ENCODE measurements at regions not wholly inside any gene's neighbourhood (a gene's known extent, or its start where the extent isn't known, plus 50 kb on each side); places are given as distances from the start of the nearest gene placed in this dataset.
"Not testable (repeated sequence)": the region's sequence is repeated elsewhere in the genome, so short reads cannot be mapped to it uniquely, and the experiment has no call there.

- no peak for DNase-seq
Measured at GRCh38 chr12:38160318-38161122, 156.1 kb upstream of the ALG10B start.

GRCh38 chr12:38161123-38162000 is 155.2 kb upstream of the ALG10B start:
- DNase-seq: no peak

GRCh38 chr12:38162013-38162412 is 154.6 kb upstream of the ALG10B start:
- DNase-seq: no peak

- DNase-seq: no peak
Measured at GRCh38 chr12:38162708-38163441, 153.7 kb upstream of the ALG10B start.

GRCh38 chr12:38163442-38163801 is 153.2 kb upstream of the ALG10B start:
- no peak for DNase-seq

- no peak for DNase-seq
Measured at GRCh38 chr12:38166225-38166624, 150.3 kb upstream of the ALG10B start.

GRCh38 chr12:38175538-38175937 is 141.0 kb upstream of the ALG10B start:
- DNase-seq: no peak

GRCh38 chr12:38183617-38184016 is 133.0 kb upstream of the ALG10B start:
- DNase-seq: not testable (repeated sequence)

- DNase-seq: not testable (repeated sequence)
Measured at GRCh38 chr12:38197286-38197685, 119.3 kb upstream of the ALG10B start.

GRCh38 chr12:38201461-38202276 is 114.9 kb upstream of the ALG10B start:
- no peak for DNase-seq

- no peak for DNase-seq
Measured at GRCh38 chr12:38204831-38205230, 111.7 kb upstream of the ALG10B start.

GRCh38 chr12:38222011-38222410 is 94.6 kb upstream of the ALG10B start:
- DNase-seq: no peak

GRCh38 chr12:38238328-38238727 is 78.2 kb upstream of the ALG10B start:
- not testable (repeated sequence) for DNase-seq

GRCh38 chr12:38253778-38254177 is 62.8 kb upstream of the ALG10B start:
- DNase-seq: no peak

GRCh38 chr12:38258411-38258810 is 58.2 kb upstream of the ALG10B start:
- DNase-seq: no peak
